PC-3 (cell line): ENCODE measurements at regions not wholly inside any gene's neighbourhood (a gene's known extent, or its start where the extent isn't known, plus 50 kb on each side); places are given as distances from the start of the nearest gene placed in this dataset.

Experiments
- EZH2 ChIP-seq: fragments of 300-600 bp; sonication (generic); IDR thresholded peaks from one replicate; pipeline ENCODE4 v1.6.1; 2017; ENCODE audit warnings: antibody characterized with exemption, mild to moderate bottlenecking, low read length; ENCODE audit not compliant: unreplicated experiment
- EZH2phosphoT487 ChIP-seq: fragments of 300-600 bp; sonication (generic); IDR thresholded peaks from 2 replicates; pipeline ENCODE4 v1.6.1; 2018; ENCODE audit warnings: mild to moderate bottlenecking, antibody characterized with exemption, low read length, borderline replicate concordance
- TF ChIP-seq, protein P1 (sequence below): fragments of 300-600 bp; sonication (generic); conservative IDR thresholded peaks from 2 replicates; pipeline ENCODE4 v1.5.1; 2017; ENCODE audit warnings: antibody characterized with exemption, low read depth, mild to moderate bottlenecking, low read length

- TF ChIP-seq, protein P1, sequence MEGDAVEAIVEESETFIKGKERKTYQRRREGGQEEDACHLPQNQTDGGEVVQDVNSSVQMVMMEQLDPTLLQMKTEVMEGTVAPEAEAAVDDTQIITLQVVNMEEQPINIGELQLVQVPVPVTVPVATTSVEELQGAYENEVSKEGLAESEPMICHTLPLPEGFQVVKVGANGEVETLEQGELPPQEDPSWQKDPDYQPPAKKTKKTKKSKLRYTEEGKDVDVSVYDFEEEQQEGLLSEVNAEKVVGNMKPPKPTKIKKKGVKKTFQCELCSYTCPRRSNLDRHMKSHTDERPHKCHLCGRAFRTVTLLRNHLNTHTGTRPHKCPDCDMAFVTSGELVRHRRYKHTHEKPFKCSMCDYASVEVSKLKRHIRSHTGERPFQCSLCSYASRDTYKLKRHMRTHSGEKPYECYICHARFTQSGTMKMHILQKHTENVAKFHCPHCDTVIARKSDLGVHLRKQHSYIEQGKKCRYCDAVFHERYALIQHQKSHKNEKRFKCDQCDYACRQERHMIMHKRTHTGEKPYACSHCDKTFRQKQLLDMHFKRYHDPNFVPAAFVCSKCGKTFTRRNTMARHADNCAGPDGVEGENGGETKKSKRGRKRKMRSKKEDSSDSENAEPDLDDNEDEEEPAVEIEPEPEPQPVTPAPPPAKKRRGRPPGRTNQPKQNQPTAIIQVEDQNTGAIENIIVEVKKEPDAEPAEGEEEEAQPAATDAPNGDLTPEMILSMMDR: no peak
- no peak for TF ChIP-seq EZH2
- no peak for TF ChIP-seq EZH2phosphoT487
Observed at GRCh38 chr2:238615187-238615586, 188.5 kb downstream of the ASB1 start.
